CD4-positive, alpha-beta T cell (primary cell): ENCODE measurements at regions not wholly inside any gene's neighbourhood (a gene's known extent, or its start where the extent isn't known, plus 50 kb on each side); places are given as distances from the start of the nearest gene placed in this dataset.

ENCODE experiments used
- ATAC-seq: fragments of 200-7000 bp; cut with Tn5 transposase; one replicate; pipeline ENCODE4 v1.10.0; 2022; ENCODE audit warnings: mild to moderate bottlenecking; ENCODE audit not compliant: poor library complexity
- CTCF ChIA-PET: fragments of 350-600 bp; sonication (Branson Sonifier 250); formaldehyde crosslinking; loops from one replicate; lab custom pipeline; 2021; ENCODE audit warnings: antibody characterized with exemption, inconsistent platforms; lab: Charles Lee
- POLR2A ChIA-PET: fragments of 350-600 bp; sonication (Branson Sonifier 250); formaldehyde crosslinking; loops from one replicate; lab custom pipeline; 2021; ENCODE audit warnings: antibody characterized with exemption, inconsistent platforms; lab: Charles Lee
- DNase-seq, 14 experiments: peaks; one replicate each; pipeline ENCODE4 v3.0.0-alpha.2; 2013 to 2020; ENCODE audit warnings: mixed read lengths in 2 of 14
- H3K27ac ChIP-seq, 2 donors: one replicate each; pipeline versions ENCODE4 v1.5.1 to v1.7.0; 2013; ENCODE audit warnings: low read length in 2 of 2, low read depth in 1 of 2, mild to moderate bottlenecking in 1 of 2
- H3K27me3 ChIP-seq, 2 experiments: 1 replicate in 1 of 2; 2 replicates in 1 of 2; pipeline versions ENCODE4 v1.6.1 to v1.7.0; 2013; ENCODE audit warnings: low read length in 2 of 2, control low read depth in 1 of 2, mild to moderate bottlenecking in 1 of 2, moderate library complexity in 1 of 2; ENCODE audit not compliant: insufficient read depth in 2 of 2, control insufficient read depth in 1 of 2
- H3K36me3 ChIP-seq: one replicate; pipeline ENCODE4 v1.6.1; 2013; ENCODE audit warnings: low read length, control low read depth; ENCODE audit not compliant: insufficient read depth
- H3K4me1 ChIP-seq: one replicate; pipeline ENCODE4 v1.6.1; 2013; ENCODE audit warnings: low read length, control low read depth; ENCODE audit not compliant: insufficient read depth
- H3K4me3 ChIP-seq: one replicate; pipeline ENCODE4 v1.5.1; 2013; ENCODE audit warnings: mild to moderate bottlenecking, low read length, moderate library complexity
- H3K9me3 ChIP-seq, 2 experiments: 1 replicate in 1 of 2; 2 replicates in 1 of 2; pipeline versions ENCODE4 v1.6.1 to v1.7.0; 2013; ENCODE audit warnings: low read length in 2 of 2, mild to moderate bottlenecking in 2 of 2, control low read depth in 1 of 2, moderate library complexity in 1 of 2; ENCODE audit not compliant: control insufficient read depth in 1 of 2, insufficient read depth in 1 of 2
- H3K27ac Mint-ChIP-seq: one replicate; pipeline ENCODE4 v1.8.0; 2020; ENCODE audit warnings: mixed read lengths
- H3K27me3 Mint-ChIP-seq: one replicate; pipeline ENCODE4 v1.8.0; 2021; ENCODE audit warnings: mixed read lengths
- H3K36me3 Mint-ChIP-seq: one replicate; pipeline ENCODE4 v1.8.0; 2021; ENCODE audit warnings: low read depth, mixed read lengths
- H3K4me1 Mint-ChIP-seq: one replicate; pipeline ENCODE4 v1.8.0; 2021; ENCODE audit warnings: low read depth, mixed read lengths
- H3K4me3 Mint-ChIP-seq: one replicate; pipeline ENCODE4 v1.8.0; 2020; ENCODE audit warnings: mild to moderate bottlenecking, mixed read lengths
- H3K9me3 Mint-ChIP-seq: one replicate; pipeline ENCODE4 v1.8.0; 2020; ENCODE audit warnings: mixed read lengths
- intact Hi-C, 2 experiments: fragments of 100-400 bp; cut with DNase I in 1 of 2; cut with micrococcal nuclease in 1 of 2; formaldehyde crosslinking; loops; one replicate each; pipeline versions ENCODE4 v1.15.1 to v1.9.0; 2023 to 2025; cut with DNase I, micrococcal nuclease
- TF ChIP-seq, protein P1 (sequence below): fragments of 200-600 bp; IDR thresholded peaks from one replicate; pipeline ENCODE4 v1.8.0; 2022; ENCODE audit warnings: antibody characterized with exemption, mild to moderate bottlenecking

DNA sequence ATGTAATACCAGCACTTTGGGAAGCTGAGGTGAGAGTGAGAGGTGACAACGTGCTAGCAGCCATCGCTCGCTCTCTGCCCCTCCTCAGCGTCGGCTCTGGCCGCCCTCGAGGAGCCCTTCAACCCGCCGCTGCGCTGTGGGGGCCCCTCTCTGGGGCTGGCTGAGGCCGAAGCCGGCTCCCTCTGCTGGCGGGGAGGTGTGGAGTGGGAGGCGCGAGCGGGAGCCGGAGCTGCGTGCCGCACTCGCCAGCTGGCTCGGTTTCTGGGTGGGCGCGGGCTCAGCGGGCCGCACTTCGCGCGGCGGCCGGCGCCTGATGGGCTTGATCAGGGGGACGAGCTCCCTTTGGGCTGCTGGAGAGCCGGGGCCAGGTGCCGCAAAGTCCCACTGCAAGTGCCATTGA lies 98.9 kb upstream of the UBASH3B start:
- DNase-seq (peak in 6 of 14 experiments; percentile 6 to 51 (median 15)), ATAC-seq (no peak)
- peaks cover 18% of the 10 kb centered on the region for H3K27me3 Mint-ChIP-seq
- H3K4me1 Mint-ChIP-seq = no peaks in the 10 kb centered on the region
- H3K9me3 Mint-ChIP-seq = no peaks in the 10 kb centered on the region
- Histone ChIP-seq H3K27me3 (peaks cover 0 to 23% of the 10 kb centered on the region in 2 experiments), H3K36me3 (no peaks in the 10 kb centered on the region), H3K4me1 (no peaks in the 10 kb centered on the region), H3K9me3 (no peaks in the 10 kb centered on the region), H3K27ac (no peak overlapping the region), H3K4me3 (no peak overlapping the region)
- intact Hi-C loops = no loop called here
- no peak overlapping the region for H3K4me3 Mint-ChIP-seq
- no peaks in the 10 kb centered on the region for H3K36me3 Mint-ChIP-seq
- TF ChIP-seq, protein P1, sequence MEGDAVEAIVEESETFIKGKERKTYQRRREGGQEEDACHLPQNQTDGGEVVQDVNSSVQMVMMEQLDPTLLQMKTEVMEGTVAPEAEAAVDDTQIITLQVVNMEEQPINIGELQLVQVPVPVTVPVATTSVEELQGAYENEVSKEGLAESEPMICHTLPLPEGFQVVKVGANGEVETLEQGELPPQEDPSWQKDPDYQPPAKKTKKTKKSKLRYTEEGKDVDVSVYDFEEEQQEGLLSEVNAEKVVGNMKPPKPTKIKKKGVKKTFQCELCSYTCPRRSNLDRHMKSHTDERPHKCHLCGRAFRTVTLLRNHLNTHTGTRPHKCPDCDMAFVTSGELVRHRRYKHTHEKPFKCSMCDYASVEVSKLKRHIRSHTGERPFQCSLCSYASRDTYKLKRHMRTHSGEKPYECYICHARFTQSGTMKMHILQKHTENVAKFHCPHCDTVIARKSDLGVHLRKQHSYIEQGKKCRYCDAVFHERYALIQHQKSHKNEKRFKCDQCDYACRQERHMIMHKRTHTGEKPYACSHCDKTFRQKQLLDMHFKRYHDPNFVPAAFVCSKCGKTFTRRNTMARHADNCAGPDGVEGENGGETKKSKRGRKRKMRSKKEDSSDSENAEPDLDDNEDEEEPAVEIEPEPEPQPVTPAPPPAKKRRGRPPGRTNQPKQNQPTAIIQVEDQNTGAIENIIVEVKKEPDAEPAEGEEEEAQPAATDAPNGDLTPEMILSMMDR = no peak
- ChIA-PET CTCF (no interaction called here), POLR2A (no interaction called here)
- no peak overlapping the region for H3K27ac Mint-ChIP-seq

DNA sequence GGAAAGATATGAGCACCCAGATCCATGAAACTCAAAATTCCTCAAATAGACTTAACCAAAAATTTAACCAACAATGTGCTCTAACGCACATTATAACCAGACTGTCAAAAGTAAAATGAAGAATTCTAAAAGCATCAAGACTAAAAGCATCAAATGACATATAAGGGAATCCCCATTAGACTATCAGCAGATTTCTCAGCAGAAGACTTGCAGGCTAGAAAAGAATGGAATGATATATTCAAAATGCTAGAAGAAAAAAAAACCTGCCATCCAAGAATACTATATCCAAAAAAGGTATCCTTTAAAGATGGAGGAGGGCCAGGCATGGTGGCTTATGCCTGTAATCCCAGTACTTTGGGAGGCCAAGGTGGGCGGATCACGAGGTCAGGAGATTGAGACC lies 117.5 kb upstream of the UBASH3B start:
- DNase-seq = no peak
- H3K36me3 ChIP-seq = no peaks in the 10 kb centered on the region
- no peak for ATAC-seq
- no peak overlapping the region for H3K4me3 ChIP-seq
- intact Hi-C loops = no loop called here
- ChIA-PET POLR2A (no interaction called here), CTCF (no interaction called here)
- peaks cover 0 to 2% of the 10 kb centered on the region in 2 experiments for H3K27me3 ChIP-seq
- no peak overlapping the region for H3K27ac Mint-ChIP-seq
- peaks cover 20% of the 10 kb centered on the region for H3K9me3 Mint-ChIP-seq
- peaks cover 7% of the 10 kb centered on the region for H3K27me3 Mint-ChIP-seq
- H3K27ac ChIP-seq = no peak overlapping the region
- peaks cover 20 to 21% of the 10 kb centered on the region in 2 experiments for H3K9me3 ChIP-seq
- H3K4me1 ChIP-seq = no peaks in the 10 kb centered on the region
- H3K36me3 Mint-ChIP-seq = peaks cover 5% of the 10 kb centered on the region
- no peaks in the 10 kb centered on the region for H3K4me1 Mint-ChIP-seq
- H3K4me3 Mint-ChIP-seq = no peak overlapping the region
- TF ChIP-seq, protein P1 = no peak

DNA sequence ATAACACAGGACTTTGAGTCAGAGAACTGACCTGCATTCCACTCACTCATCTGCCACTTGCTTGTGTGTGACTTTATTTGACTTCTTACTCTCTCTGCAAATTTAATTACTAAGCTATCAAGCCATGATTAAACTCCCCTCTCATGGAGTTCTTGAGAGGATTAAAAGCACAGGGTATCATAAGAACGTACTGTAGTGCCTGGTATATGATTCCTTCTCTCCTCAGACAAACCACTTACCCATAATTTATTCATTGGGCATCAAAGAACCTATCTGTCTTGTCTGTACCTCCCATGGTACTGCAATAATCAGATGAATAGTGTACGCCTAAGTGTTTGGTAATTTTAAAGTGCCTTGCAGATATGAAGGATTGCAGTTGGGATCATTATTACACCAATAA lies 130.6 kb upstream of the UBASH3B start:
- H3K4me3 ChIP-seq = no peak overlapping the region
- H3K9me3 ChIP-seq = no peaks in the 10 kb centered on the region
- H3K4me1 ChIP-seq = no peaks in the 10 kb centered on the region
- H3K36me3 Mint-ChIP-seq = no peaks in the 10 kb centered on the region
- peaks cover 50% of the 10 kb centered on the region for H3K27me3 Mint-ChIP-seq
- no peak for ATAC-seq
- peaks cover 0 to 5% of the 10 kb centered on the region in 2 experiments for H3K27me3 ChIP-seq
- no peak overlapping the region for H3K27ac Mint-ChIP-seq
- no peak overlapping the region for H3K27ac ChIP-seq
- no peak for DNase-seq
- no peaks in the 10 kb centered on the region for H3K4me1 Mint-ChIP-seq
- CTCF ChIA-PET = no interaction called here
- no peaks in the 10 kb centered on the region for H3K9me3 Mint-ChIP-seq
- no peaks in the 10 kb centered on the region for H3K36me3 ChIP-seq
- TF ChIP-seq, protein P1 = no peak
- intact Hi-C loops = no loop called here
- H3K4me3 Mint-ChIP-seq = no peak overlapping the region
- POLR2A ChIA-PET = no interaction called here
